Brain microvascular endothelial cell (primary cell): ENCODE measurements at regions not wholly inside any gene's neighbourhood (a gene's known extent, or its start where the extent isn't known, plus 50 kb on each side); places are given as distances from the start of the nearest gene placed in this dataset.

Experiments used
- DNase-seq: peaks from one replicate; pipeline ENCODE4 v3.0.0-alpha.2; 2020
- H3K27ac ChIP-seq: fragments of 250-450 bp; sonication (Bioruptor Pico); 2 replicates; pipeline ENCODE4 v1.5.1; 2020; ENCODE audit warnings: mild to moderate bottlenecking, moderate library complexity
- H3K27me3 ChIP-seq: fragments of 250-450 bp; sonication (Bioruptor Pico); replicated peaks from 2 replicates; pipeline ENCODE4 v1.5.1; 2020; ENCODE audit warnings: mild to moderate bottlenecking
- H3K36me3 ChIP-seq: fragments of 250-450 bp; sonication (Bioruptor Pico); replicated peaks from 2 replicates; pipeline ENCODE4 v1.5.1; 2020; ENCODE audit warnings: mild to moderate bottlenecking
- H3K4me3 ChIP-seq: 2 replicates; pipeline ENCODE4 v1.5.1; 2011; ENCODE audit warnings: low read depth, mild to moderate bottlenecking, control low read depth, low read length, moderate library complexity
- CTCF ChIP-seq: IDR thresholded peaks from 2 replicates; pipeline ENCODE4 v1.5.1; 2011; ENCODE audit warnings: low read depth, mild to moderate bottlenecking, moderate library complexity, low read length, control low read depth, inconsistent platforms; ENCODE audit errors: missing control alignments
- in situ Hi-C: cut with HindIII; loops from 2 replicates; pipeline ENCODE4 v1.10.0; 2017; ENCODE audit warnings: low sequenced_read_pairs, low pct_ligation_motif_present

DNA sequence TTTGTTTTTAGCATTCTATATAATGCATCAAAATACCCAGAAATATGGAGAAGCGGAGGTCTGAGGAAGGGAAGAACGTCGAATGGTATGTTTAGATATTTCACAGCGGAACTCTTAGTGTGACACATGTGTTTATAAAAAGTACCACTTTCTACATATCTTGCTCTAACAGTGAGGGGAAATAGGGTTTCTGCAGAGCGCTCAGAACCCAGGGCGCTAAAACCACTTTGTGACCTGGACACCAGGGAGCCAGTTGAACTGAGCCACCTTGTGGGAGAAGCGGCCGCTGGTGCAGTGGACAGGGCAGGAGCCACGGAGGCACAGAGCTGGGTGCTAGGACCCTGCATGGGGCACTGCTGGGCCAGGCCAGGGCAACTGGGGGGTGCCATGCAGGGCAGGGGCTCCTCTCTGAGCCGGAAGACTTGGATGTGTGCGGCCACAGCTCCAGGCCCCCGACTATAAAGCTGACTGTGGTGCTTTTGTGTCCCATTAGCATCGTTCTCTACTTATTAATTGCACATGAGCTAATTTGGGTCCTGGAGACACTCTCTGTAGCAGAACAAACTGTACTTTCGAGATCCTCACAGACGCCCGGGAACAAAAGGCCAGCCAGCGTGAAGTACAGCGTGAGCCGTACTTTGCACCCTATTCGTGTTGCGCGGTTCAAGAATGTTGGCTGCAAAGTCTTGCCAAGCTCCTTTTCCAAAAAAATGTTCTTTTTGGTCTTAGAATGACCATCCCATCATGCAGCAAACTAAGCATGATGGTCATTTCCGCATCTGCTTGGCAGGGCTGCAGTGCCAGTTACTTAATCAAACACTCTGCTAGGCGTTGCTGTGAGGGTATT is 151.9 kb upstream of the ALKAL2 start:
- no peak overlapping the region for H3K27ac ChIP-seq
- no peak overlapping the region for H3K4me3 ChIP-seq
- H3K27me3 ChIP-seq, result no peaks in the 10 kb centered on the region
- in situ Hi-C loops, result no loop called here
- no peaks in the 10 kb centered on the region for H3K36me3 ChIP-seq
- TF ChIP-seq CTCF, result no peak
- no peak for DNase-seq

- DNase-seq, result no peak
- Histone ChIP-seq H3K27me3 (no peaks in the 10 kb centered on the region), H3K36me3 (no peaks in the 10 kb centered on the region), H3K4me3 (no peak overlapping the region), H3K27ac (no peak overlapping the region)
- in situ Hi-C loops, result no loop called here
- TF ChIP-seq CTCF, result no peak
Measured at GRCh38 chr2:439077-439476, 151.2 kb upstream of the ALKAL2 start.

DNA sequence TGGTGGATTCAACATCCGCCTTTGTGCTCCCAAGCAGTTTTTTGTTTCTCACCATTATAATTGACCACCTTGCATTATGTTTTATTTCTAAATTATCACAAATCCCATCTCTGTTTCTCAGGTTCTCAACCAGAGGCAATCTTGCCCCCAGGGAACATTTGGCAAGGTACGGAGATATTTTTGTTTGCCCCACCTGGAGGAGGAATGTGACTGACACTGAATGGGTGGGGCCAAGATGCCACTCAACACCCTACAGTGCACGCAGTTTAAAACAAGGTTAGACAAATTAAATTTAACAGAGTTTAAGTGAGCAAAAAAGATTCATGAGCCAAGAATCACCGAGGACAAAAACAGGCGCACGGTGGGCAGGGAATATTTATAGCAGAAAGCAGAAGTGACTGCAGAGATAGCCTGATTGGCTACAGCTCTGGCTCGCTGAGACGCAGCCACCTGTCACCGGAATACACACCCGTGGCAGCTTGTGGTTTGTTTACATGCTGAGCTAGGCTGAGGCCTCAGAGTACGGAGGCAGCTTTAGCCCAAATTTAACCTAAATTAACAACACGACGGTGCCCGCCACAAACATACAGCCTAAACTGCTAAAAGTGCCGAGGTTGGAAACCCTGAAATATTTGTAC is 150.0 kb upstream of the ALKAL2 start:
- Histone ChIP-seq H3K27me3 (no peaks in the 10 kb centered on the region), H3K27ac (no peak overlapping the region), H3K36me3 (no peaks in the 10 kb centered on the region), H3K4me3 (no peak overlapping the region)
- no peak for DNase-seq
- in situ Hi-C loops, result no loop called here
- no peak for TF ChIP-seq CTCF

- TF ChIP-seq CTCF, result no peak
- in situ Hi-C loops, result no loop called here
- Histone ChIP-seq H3K4me3 (no peak overlapping the region), H3K27ac (no peak overlapping the region), H3K36me3 (no peaks in the 10 kb centered on the region), H3K27me3 (no peaks in the 10 kb centered on the region)
- DNase-seq, result no peak
Measured at GRCh38 chr2:437180-437579, 149.3 kb upstream of the ALKAL2 start.

DNA sequence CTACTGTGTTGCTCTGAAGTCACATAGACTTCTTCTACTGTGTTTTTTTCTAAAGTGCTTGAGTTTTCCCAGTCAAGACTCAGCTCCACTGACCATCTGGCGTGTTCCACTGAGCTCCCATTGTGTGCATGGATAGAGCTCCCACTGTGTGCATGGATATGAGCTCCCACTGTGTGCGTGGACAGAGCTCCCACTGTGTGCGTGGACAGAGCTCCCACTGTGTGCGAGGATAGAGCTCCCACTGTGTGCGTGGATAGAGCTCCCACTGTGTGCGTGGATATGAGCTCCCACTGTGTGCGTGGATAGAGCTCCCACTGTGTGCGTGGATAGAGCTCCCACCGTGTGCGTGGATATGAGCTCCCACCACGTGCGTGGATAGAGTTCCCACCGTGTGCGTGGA is 148.3 kb upstream of the ALKAL2 start:
- no peak for TF ChIP-seq CTCF
- H3K27me3 ChIP-seq, result no peaks in the 10 kb centered on the region
- no peaks in the 10 kb centered on the region for H3K36me3 ChIP-seq
- no peak overlapping the region for H3K4me3 ChIP-seq
- in situ Hi-C loops, result no loop called here
- H3K27ac ChIP-seq, result no peak overlapping the region
- no peak for DNase-seq
